ENCODE measurements at regions not wholly inside any gene's neighbourhood (a gene's known extent, or its start where the extent isn't known, plus 50 kb on each side); places are given as distances from the start of the nearest gene placed in this dataset.

GRCh38 chr15:38930851-38931572 lies 366.4 kb upstream of the RASGRP1 start:
- no peak overlapping the region for H3K27ac ChIP-seq (ENCODE audit: low read depth, low read length)
- 94 to 97% (median 95%) methylated on average over 9 of the region's 9 CpGs for WGBS, 3 donors

GRCh38 chr15:38941399-38941953 lies 376.9 kb upstream of the RASGRP1 start:
- no peak overlapping the region for H3K27ac ChIP-seq (ENCODE audit: low read depth, low read length)
- WGBS, 3 donors = 54 to 67% (median 60%) methylated on average over 6 of the region's 6 CpGs

- H3K27ac ChIP-seq (ENCODE audit: low read depth, low read length) = no peak overlapping the region
Measured at GRCh38 chr15:38944536-38944935, 379.9 kb upstream of the RASGRP1 start.

GRCh38 chr15:38945551-38946298 lies 381.1 kb upstream of the RASGRP1 start:
- H3K27ac ChIP-seq (ENCODE audit: low read depth, low read length) = no peak overlapping the region
- 50 to 78% (median 76%) methylated on average over 5 of the region's 5 CpGs for WGBS, 3 donors

- 82 to 92% (median 88%) methylated on average over 3 of the region's 3 CpGs for WGBS, 3 donors
Measured at GRCh38 chr15:38954090-38954489, 389.5 kb upstream of the RASGRP1 start.

GRCh38 chr15:38961456-38961855 lies 396.8 kb upstream of the RASGRP1 start:
- H3K27ac ChIP-seq (ENCODE audit: low read depth, low read length) = no peak overlapping the region
- 59 to 64% (median 62%) methylated on average over 2 of the region's 2 CpGs for WGBS, 3 donors

More at GRCh38 chr15:38954090-38954489, 389.5 kb upstream of the RASGRP1 start:
- no peak overlapping the region for H3K27ac ChIP-seq (ENCODE audit: low read depth, low read length)

- no peak overlapping the region for H3K27ac ChIP-seq (ENCODE audit: low read depth, low read length)
- WGBS, 3 donors = 68 to 76% (median 74%) methylated on average over 2 of the region's 2 CpGs
Measured at GRCh38 chr15:38961931-38962330, 397.3 kb upstream of the RASGRP1 start.

- WGBS, 3 donors = 91 to 98% (median 95%) methylated on average over 4 of the region's 4 CpGs
- no peak overlapping the region for H3K27ac ChIP-seq (ENCODE audit: low read depth, low read length)
Measured at GRCh38 chr15:38972831-38973230, 408.2 kb upstream of the RASGRP1 start.

GRCh38 chr15:38975282-38975990 lies 410.8 kb upstream of the RASGRP1 start:
- 72 to 93% (median 91%) methylated on average over 5 of the region's 5 CpGs for WGBS, 3 donors
- H3K27ac ChIP-seq (ENCODE audit: low read depth, low read length) = no peak overlapping the region

- no peak overlapping the region for H3K27ac ChIP-seq (ENCODE audit: low read depth, low read length)
- WGBS, 3 donors = 51 to 57% (median 56%) methylated on average over 4 of the region's 4 CpGs
Measured at GRCh38 chr15:38991126-38991525, 426.5 kb upstream of the RASGRP1 start.

GRCh38 chr15:38991701-38992100 lies 427.1 kb upstream of the RASGRP1 start:
- H3K27ac ChIP-seq (ENCODE audit: low read depth, low read length) = no peak overlapping the region

GRCh38 chr15:38992506-38992905 lies 427.9 kb upstream of the RASGRP1 start:
- H3K27ac ChIP-seq (ENCODE audit: low read depth, low read length) = no peak overlapping the region
- WGBS, 3 donors = 65 to 81% (median 77%) methylated on average over 4 of the region's 4 CpGs

More at GRCh38 chr15:38991701-38992100, 427.1 kb upstream of the RASGRP1 start:
- WGBS, 3 donors = 82 to 88% (median 84%) methylated on average over 2 of the region's 2 CpGs

GRCh38 chr15:38992930-38993329 lies 428.3 kb upstream of the RASGRP1 start:
- 90 to 97% (median 93%) methylated on average over 2 of the region's 2 CpGs for WGBS, 3 donors
- H3K27ac ChIP-seq (ENCODE audit: low read depth, low read length) = no peak overlapping the region

- no peak overlapping the region for H3K27ac ChIP-seq (ENCODE audit: low read depth, low read length)
- WGBS, 3 donors = 60 to 93% (median 87%) methylated on average over 2 of the region's 2 CpGs
Measured at GRCh38 chr15:38994310-38994709, 429.7 kb upstream of the RASGRP1 start.

GRCh38 chr15:38996111-38996631 lies 431.6 kb upstream of the RASGRP1 start:
- H3K27ac ChIP-seq (ENCODE audit: low read depth, low read length) = no peak overlapping the region
- whole genome bisulfite sequencing, 3 donors = 35 to 47% (median 39%) methylated on average over 3 of the region's 3 CpGs

- WGBS, 3 donors = 72 to 88% (median 88%) methylated on average over 1 of the region's 1 CpG
- no peak overlapping the region for H3K27ac ChIP-seq (ENCODE audit: low read depth, low read length)
Measured at GRCh38 chr15:38997841-38998240, 433.2 kb upstream of the RASGRP1 start.

- H3K27ac ChIP-seq (ENCODE audit: low read depth, low read length) = no peak overlapping the region
- WGBS, 3 donors = 88 to 96% (median 92%) methylated on average over 10 of the region's 10 CpGs
Measured at GRCh38 chr15:39000008-39000734, 435.6 kb upstream of the RASGRP1 start.

GRCh38 chr15:39009740-39010139 lies 445.1 kb upstream of the RASGRP1 start:
- WGBS, 3 donors = 88 to 100% (median 95%) methylated on average over 1 of the region's 1 CpG
- no peak overlapping the region for H3K27ac ChIP-seq (ENCODE audit: low read depth, low read length)

All from adipose tissue (tissue), 3 donors.